NT2/D1 (cell line): ENCODE measurements at regions not wholly inside any gene's neighbourhood (a gene's known extent, or its start where the extent isn't known, plus 50 kb on each side); places are given as distances from the start of the nearest gene placed in this dataset.

Experiments used
- YY1 ChIP-seq: IDR thresholded peaks from 2 replicates; pipeline ENCODE4 v1.6.1; 2011; ENCODE audit not compliant: insufficient read length, insufficient read depth
- ZNF274 ChIP-seq: IDR thresholded peaks from 2 replicates; pipeline ENCODE4 v1.6.1; 2011; ENCODE audit warnings: mild to moderate bottlenecking, low read depth, low read length

- TF ChIP-seq ZNF274 (no peak), YY1 (no peak)
Measured at GRCh38 chr5:106085136-106085535, 1585.6 kb downstream of the EFNA5 start.
